Esophagus squamous epithelium (tissue), 4 donors: ENCODE measurements at regions not wholly inside any gene's neighbourhood (a gene's known extent, or its start where the extent isn't known, plus 50 kb on each side); places are given as distances from the start of the nearest gene placed in this dataset.

Experiments
- POLR2A ChIP-seq, 4 donors: fragments of 450-650 bp; IDR thresholded peaks; one replicate each; pipeline ENCODE4 v1.6.1; 2017; ENCODE audit warnings: antibody characterized with exemption in 4 of 4, mild to moderate bottlenecking in 4 of 4, moderate library complexity in 3 of 4
- TF ChIP-seq, protein P1 (sequence below), 6 experiments: fragments of 450-650 bp in 4 of 6; fragments of 200-600 bp in 2 of 6; sonication (generic) in 2 of 6; IDR thresholded peaks; one replicate each; pipeline ENCODE4 v1.5.1; 2016 to 2019; ENCODE audit warnings: antibody characterized with exemption in 6 of 6, mild to moderate bottlenecking in 4 of 6, moderate library complexity in 4 of 6

DNA sequence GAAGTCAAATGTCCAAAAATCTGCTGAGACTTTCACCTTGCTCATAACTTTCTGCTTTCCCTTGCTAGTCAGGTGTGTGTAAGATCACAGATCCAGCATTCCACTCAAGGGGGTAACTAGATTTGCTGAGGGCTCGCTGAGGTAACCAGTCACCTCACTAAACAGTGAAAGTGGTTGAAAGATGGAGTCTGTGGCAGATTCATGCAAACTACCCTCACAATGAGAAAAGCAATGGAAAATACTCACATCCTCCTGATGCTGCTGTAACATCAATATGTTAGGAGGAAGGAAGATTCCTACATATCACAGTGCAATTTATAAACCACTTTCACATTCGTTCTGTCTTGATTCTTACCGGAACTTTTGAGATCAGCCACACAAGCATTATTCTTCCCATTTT lies 174.3 kb upstream of the BCL6 start:
- TF ChIP-seq, protein P1, sequence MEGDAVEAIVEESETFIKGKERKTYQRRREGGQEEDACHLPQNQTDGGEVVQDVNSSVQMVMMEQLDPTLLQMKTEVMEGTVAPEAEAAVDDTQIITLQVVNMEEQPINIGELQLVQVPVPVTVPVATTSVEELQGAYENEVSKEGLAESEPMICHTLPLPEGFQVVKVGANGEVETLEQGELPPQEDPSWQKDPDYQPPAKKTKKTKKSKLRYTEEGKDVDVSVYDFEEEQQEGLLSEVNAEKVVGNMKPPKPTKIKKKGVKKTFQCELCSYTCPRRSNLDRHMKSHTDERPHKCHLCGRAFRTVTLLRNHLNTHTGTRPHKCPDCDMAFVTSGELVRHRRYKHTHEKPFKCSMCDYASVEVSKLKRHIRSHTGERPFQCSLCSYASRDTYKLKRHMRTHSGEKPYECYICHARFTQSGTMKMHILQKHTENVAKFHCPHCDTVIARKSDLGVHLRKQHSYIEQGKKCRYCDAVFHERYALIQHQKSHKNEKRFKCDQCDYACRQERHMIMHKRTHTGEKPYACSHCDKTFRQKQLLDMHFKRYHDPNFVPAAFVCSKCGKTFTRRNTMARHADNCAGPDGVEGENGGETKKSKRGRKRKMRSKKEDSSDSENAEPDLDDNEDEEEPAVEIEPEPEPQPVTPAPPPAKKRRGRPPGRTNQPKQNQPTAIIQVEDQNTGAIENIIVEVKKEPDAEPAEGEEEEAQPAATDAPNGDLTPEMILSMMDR (IDR thresholded peaks at IDR 0.05), result no peak
- no peak for TF ChIP-seq POLR2A (IDR thresholded peaks at IDR 0.05)
